HG03097 (cell line): ENCODE measurements at regions not wholly inside any gene's neighbourhood (a gene's known extent, or its start where the extent isn't known, plus 50 kb on each side); places are given as distances from the start of the nearest gene placed in this dataset.
"Not testable (repeated sequence)": the region's sequence is repeated elsewhere in the genome, so short reads cannot be mapped to it uniquely, and the experiment has no call there.

Experiments
- ATAC-seq: cut with Tn5 transposase; IDR thresholded peaks from one replicate; pipeline ENCODE4 v1.9.1; 2021; ENCODE audit not compliant: unreplicated experiment, low FRiP score

- ATAC-seq = no peak
These were observed 59.0 kb upstream of the ZNF532 start for GRCh38 chr18:58805467-58806187.

- peak; percentile 94 for ATAC-seq
These were observed 57.6 kb upstream of the ZNF532 start for GRCh38 chr18:58806826-58807714.

GRCh38 chr18:58807766-58808165 lies 56.9 kb upstream of the ZNF532 start:
- ATAC-seq = no peak

- no peak for ATAC-seq
These were observed 56.3 kb upstream of the ZNF532 start for GRCh38 chr18:58808349-58808748.

GRCh38 chr18:58811859-58812258 lies 52.8 kb upstream of the ZNF532 start:
- not testable (repeated sequence) for ATAC-seq

GRCh38 chr18:58813105-58813504 lies 51.6 kb upstream of the ZNF532 start:
- no peak for ATAC-seq

- no peak for ATAC-seq
These were observed 51.0 kb upstream of the ZNF532 start for GRCh38 chr18:58813561-58814225.

- no peak for ATAC-seq
These were observed 50.4 kb upstream of the ZNF532 start for GRCh38 chr18:58814317-58814716.
